ENCODE measurements at regions not wholly inside any gene's neighbourhood (a gene's known extent, or its start where the extent isn't known, plus 50 kb on each side); places are given as distances from the start of the nearest gene placed in this dataset.

- H2BK20ac ChIP-seq (ENCODE audit: low read length) = no peak overlapping the region
- 89% methylated on average over 2 of the region's 2 CpGs; no CpG with 5 or more reads in 1 of the 2 experiments for WGBS, 2 experiments (ENCODE audit: extremely low coverage in 1 of 2, insufficient coverage in 1 of 2, insufficient read length in 1 of 2, insufficient replicate concordance in 2 of 2, low coverage in 1 of 2, low lambda C conversion rate in 2 of 2, missing lambda C conversion rate in 1 of 2)
- CTCF ChIA-PET (ENCODE audit: partially characterized antibody) = no interaction called here
- no peak overlapping the region for H2BK120ac ChIP-seq (replicated peaks; ENCODE audit: low read depth, low read length)
- no peak overlapping the region for H3K4ac ChIP-seq (replicated peaks; ENCODE audit: insufficient read length, low read depth, low read length)
- H4K91ac ChIP-seq (replicated peaks; ENCODE audit: insufficient read length, low read length) = no peak overlapping the region
- H3K23ac ChIP-seq (ENCODE audit: insufficient read length) = no peak overlapping the region
- H3K36me3 ChIP-seq (ENCODE audit: control insufficient read depth in 2 of 4, insufficient read depth in 4 of 4, low read length in 3 of 4) = no peaks in the 10 kb centered on the region
- H2AK5ac ChIP-seq (ENCODE audit: low read depth, low read length) = no peak overlapping the region
- H2BK15ac ChIP-seq (ENCODE audit: low read length) = no peak overlapping the region
- H4K8ac ChIP-seq (ENCODE audit: extremely low read depth, insufficient read depth, low read length) = no peak overlapping the region
- H3K4me3 ChIP-seq (ENCODE audit: extremely low read depth in 1 of 4, insufficient read depth in 2 of 4, low read depth in 3 of 4, low read length in 4 of 4) = no peak overlapping the region
- H2AFZ ChIP-seq (ENCODE audit: low read length) = no peak overlapping the region
- FAIRE-seq = no peak
- H3K27me3 ChIP-seq (replicated peaks in 1 of 4; ENCODE audit: control insufficient read depth in 3 of 4, extremely low read depth in 1 of 4, insufficient read depth in 3 of 4, low read length in 3 of 4) = no peaks in the 10 kb centered on the region
- DNase-seq (ENCODE audit: low read depth in 1 of 2, low spot score in 2 of 2) = no peak
- no peak overlapping the region for H3K14ac ChIP-seq (ENCODE audit: insufficient read length)
- no peaks in the 10 kb centered on the region for H3K23me2 ChIP-seq (ENCODE audit: low read depth, low read length)
- H4K20me1 ChIP-seq (replicated peaks in 1 of 2; ENCODE audit: control insufficient read depth in 1 of 2, insufficient read depth in 2 of 2, low read length in 2 of 2) = no peaks in the 10 kb centered on the region
- no peaks in the 10 kb centered on the region for H3K9me3 ChIP-seq (ENCODE audit: insufficient read depth in 2 of 2, low read depth in 1 of 2, low read length in 1 of 2)
- no peak overlapping the region for H3K56ac ChIP-seq (replicated peaks; ENCODE audit: insufficient read length, low read depth, low read length)
- no peaks in the 10 kb centered on the region for H3K4me1 ChIP-seq (replicated peaks in 1 of 4; ENCODE audit: control insufficient read depth in 3 of 4, insufficient read depth in 4 of 4, low read length in 3 of 4)
- H3K4me2 ChIP-seq (ENCODE audit: insufficient read depth in 1 of 2, low read depth in 2 of 2, low read length in 2 of 2) = no peak overlapping the region
- no peak overlapping the region for H2BK12ac ChIP-seq (ENCODE audit: low read depth, low read length)
- no peaks in the 10 kb centered on the region for H3K79me1 ChIP-seq (ENCODE audit: low read depth, low read length)
- no peak overlapping the region for H3K9ac ChIP-seq (replicated peaks in 1 of 4; ENCODE audit: extremely low read depth in 1 of 4, low read depth in 3 of 4, low read length in 3 of 4)
- H4K5ac ChIP-seq (ENCODE audit: insufficient read length, low read depth, low read length) = no peak overlapping the region
- no peak overlapping the region for H2BK5ac ChIP-seq (ENCODE audit: low read depth, low read length)
- POLR2A ChIA-PET (ENCODE audit: partially characterized antibody) = no interaction called here
- no peak overlapping the region for H3K27ac ChIP-seq (ENCODE audit: low read depth, low read length)
- H3K79me2 ChIP-seq (ENCODE audit: control insufficient read depth in 1 of 2, insufficient read depth in 2 of 2, low read length in 2 of 2) = no peaks in the 10 kb centered on the region
- H3K18ac ChIP-seq (ENCODE audit: extremely low read depth, low read length) = no peak overlapping the region
- TF ChIP-seq RNF2 (IDR thresholded peaks at IDR 0.05; ENCODE audit: borderline replicate concordance, low read depth, low read length, missing control alignments, poor library complexity, severe bottlenecking) (no peak), SUZ12 (IDR thresholded peaks at IDR 0.05; ENCODE audit: low read length) (no peak), TCF12 (IDR thresholded peaks at IDR 0.05; ENCODE audit: low read depth, low read length) (no peak), JUND (IDR thresholded peaks at IDR 0.05; ENCODE audit: low read length) (no peak), CREB1 (IDR thresholded peaks at IDR 0.05) (no peak), SIRT6 (IDR thresholded peaks at IDR 0.05; ENCODE audit: low read length) (no peak), TBP (IDR thresholded peaks at IDR 0.05; ENCODE audit: low read depth, low read length) (no peak), EZH2 (IDR thresholded peaks at IDR 0.05; ENCODE audit: low read depth, low read length, severe bottlenecking) (no peak), ZNF274 (IDR thresholded peaks at IDR 0.05; ENCODE audit: borderline replicate concordance, extremely low read depth, low read length) (no peak), KDM4A (IDR thresholded peaks at IDR 0.05; ENCODE audit: low read depth, low read length, severe bottlenecking) (no peak), JUN (IDR thresholded peaks at IDR 0.05; ENCODE audit: low read depth, low read length) (no peak), ATF2 (IDR thresholded peaks at IDR 0.05; ENCODE audit: low read length) (no peak)
- TF ChIP-seq, protein P1, sequence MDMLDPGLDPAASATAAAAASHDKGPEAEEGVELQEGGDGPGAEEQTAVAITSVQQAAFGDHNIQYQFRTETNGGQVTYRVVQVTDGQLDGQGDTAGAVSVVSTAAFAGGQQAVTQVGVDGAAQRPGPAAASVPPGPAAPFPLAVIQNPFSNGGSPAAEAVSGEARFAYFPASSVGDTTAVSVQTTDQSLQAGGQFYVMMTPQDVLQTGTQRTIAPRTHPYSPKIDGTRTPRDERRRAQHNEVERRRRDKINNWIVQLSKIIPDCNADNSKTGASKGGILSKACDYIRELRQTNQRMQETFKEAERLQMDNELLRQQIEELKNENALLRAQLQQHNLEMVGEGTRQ (IDR thresholded peaks at IDR 0.05; ENCODE audit: low read length) = no peak
Observed at GRCh38 chr9:78902051-78902450, 605.1 kb downstream of the PSAT1 start.
